Ramos (cell line): ENCODE measurements at regions not wholly inside any gene's neighbourhood (a gene's known extent, or its start where the extent isn't known, plus 50 kb on each side); places are given as distances from the start of the nearest gene placed in this dataset.
"Not testable (repeated sequence)": the region's sequence is repeated elsewhere in the genome, so short reads cannot be mapped to it uniquely, and the experiment has no call there.

Experiments used
- in situ Hi-C: fragments of 300-500 bp; cut with MboI; formaldehyde crosslinking; loops from one replicate; pipeline ENCODE4 v1.14.3; 2022; ENCODE audit warnings: low sequenced_read_pairs; ENCODE audit not compliant: unreplicated experiment

DNA sequence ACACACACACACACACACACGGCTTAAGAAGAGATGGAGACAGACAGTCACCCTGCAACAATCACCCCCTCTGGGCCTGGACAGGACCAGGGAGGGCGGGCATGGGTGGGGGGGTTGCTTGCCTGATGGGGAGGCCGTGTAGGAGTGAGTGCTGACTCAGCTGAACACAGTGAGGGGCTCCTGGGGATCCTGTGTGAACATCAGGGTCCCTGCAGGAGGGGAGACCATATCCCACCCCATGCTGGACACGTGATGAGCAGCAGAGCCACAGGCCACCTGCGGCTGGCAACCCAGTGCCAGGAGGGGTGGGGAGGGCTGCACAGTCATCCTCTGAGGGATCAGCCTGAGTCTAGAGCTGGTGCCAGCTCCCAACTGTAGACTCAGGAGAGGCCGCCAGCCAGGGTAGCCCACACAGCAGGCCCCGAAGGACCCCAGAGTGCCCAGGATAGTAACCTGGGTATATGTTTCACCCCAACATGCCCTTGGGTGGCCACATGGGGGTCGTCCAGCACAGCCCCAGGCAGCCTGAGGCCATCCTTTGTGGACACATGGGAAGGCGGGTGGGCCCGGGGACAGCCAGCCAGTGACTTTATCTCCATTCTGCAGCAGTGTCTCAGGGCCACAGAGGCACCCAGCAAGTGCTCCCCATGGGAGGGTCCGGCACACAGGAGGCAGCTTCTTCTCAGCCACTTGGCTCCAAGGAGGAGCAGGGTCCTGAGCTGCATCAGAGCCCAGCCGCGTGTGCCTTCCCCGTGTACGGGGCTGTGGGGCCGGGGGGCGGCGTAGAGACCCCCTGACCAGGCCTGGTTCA is 73.7 kb upstream of the SFSWAP start:
- in situ Hi-C loops = no loop called here

GRCh38 chr12:131637986-131638385 is 72.9 kb upstream of the SFSWAP start:
- in situ Hi-C loops = no loop called here

GRCh38 chr12:131639270-131639940 is 71.5 kb upstream of the SFSWAP start:
- in situ Hi-C loops = no loop called here

DNA sequence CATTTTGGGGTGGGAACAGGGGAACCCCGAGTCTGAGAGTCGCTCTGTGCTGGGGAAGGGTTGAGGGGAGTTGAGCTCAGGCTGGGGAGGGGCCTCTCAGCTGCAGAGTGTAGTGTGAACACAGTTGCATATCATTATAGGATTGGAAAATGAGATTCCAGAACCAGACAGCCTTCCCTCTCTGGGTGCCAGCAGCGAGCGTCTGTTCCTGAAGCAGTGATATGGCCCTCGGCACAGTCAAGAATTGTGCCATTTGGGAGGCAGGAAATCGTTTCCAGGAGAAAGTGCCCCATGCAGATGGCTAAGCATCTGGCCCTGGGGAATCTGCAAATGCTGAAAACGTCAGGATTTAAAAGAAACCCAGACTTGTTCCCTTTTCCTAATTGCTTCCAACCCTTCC is 70.4 kb upstream of the SFSWAP start:
- in situ Hi-C loops = no loop called here

DNA sequence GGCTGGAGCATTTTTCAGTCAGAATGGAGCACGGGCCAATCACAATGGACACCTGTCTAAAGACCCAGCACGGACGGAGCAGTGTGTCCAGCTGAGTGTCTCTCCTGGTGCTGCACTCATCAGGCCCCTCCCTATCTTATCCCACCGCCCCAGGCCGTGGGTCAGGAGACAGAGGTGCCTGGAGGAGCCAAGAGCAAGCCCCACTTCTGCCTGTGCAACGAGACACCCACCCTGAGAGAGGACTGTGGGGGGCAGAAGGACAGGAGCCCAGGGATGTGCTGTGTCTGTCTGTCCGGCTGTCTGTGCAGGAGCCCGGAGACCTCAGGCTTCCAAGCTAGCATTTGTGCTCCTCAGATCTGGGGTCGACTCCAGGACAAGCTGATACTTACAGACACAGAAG is 69.6 kb upstream of the SFSWAP start:
- in situ Hi-C loops = no loop called here

DNA sequence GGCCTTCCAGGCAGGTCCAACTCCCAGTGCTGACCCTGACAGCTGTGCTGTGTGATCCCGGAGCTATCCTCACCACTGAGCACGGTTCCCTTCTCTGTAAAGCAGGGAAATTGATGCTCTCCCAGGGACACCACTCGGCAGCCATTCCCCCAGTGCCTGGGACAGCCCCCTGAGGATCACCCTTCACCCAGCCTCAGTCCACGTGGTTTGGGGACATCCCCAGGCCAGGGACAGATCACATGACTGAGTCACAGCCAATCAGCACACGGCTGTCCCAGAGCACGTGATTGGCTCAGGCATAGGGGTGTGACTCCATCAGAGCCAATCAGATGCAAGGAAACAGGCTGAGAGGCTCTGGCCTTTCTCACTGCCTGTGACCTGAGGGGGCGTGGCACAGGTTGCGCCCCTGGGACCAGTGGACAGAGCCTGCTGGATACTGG is 68.8 kb upstream of the SFSWAP start:
- in situ Hi-C loops = no loop called here

DNA sequence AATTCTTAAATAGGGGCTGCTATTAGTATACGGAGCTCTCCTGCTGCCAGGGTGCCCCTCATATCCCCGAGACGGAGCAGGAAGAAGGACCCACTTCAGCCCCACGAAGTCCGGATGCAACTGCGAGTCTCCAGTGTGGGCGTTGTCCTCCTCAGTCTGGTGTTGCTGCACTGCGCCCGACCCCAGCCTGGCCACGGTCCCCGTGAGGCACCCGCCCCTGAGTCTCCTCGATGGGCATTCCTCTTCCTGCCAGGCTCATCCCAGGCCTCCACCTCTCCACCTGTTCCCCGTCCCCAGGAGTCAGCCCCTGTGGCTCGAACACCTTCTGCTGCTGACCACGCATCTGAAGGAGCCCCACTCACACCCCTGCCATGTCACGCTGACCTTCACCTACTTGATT is 68.1 kb upstream of the SFSWAP start:
- in situ Hi-C loops = no loop called here

DNA sequence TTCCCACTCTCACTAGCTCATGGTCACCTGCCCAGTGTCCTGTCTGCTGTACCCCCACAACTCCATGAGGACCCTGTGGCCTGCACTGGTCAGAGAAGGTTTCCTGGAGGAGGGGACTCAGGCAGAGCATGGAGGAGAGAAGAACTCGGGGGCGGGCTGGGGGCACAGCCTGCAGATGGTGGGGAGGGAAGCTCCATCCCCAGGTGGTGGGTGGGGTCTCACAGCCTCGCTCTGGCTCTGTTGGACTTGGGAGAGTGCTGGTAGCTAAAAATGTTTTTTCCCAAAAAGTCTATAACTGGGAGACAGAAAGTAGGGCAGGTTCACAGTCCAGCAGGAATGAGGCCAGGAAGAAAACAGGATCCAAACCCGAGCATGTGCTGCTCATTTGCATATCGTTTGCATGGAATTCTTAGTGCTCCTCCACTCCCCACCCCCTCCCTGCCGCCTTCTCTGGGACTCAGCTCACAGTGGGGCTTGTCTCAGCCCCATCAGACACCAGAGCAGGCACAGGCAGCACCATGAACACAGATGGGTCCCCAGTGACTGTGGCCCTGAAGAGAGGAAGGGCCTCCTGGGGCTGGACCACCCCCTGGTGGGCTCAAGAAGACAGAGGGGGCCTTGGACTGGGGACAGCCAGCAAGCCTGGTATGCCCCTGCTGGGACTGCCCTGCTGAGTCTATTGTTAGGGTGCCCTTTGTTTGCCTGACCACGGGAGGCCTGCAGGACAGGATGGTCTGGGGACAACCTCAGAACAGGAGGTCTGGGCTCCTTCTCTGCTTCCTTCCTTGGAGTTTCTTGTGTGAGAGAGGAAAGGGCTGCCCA is 67.0 kb upstream of the SFSWAP start:
- in situ Hi-C loops = no loop called here

- in situ Hi-C loops = no loop called here
These were observed 66.4 kb upstream of the SFSWAP start for GRCh38 chr12:131644481-131644880.

- in situ Hi-C loops = not testable (repeated sequence)
These were observed 66.0 kb upstream of the SFSWAP start for GRCh38 chr12:131644917-131645316.

DNA sequence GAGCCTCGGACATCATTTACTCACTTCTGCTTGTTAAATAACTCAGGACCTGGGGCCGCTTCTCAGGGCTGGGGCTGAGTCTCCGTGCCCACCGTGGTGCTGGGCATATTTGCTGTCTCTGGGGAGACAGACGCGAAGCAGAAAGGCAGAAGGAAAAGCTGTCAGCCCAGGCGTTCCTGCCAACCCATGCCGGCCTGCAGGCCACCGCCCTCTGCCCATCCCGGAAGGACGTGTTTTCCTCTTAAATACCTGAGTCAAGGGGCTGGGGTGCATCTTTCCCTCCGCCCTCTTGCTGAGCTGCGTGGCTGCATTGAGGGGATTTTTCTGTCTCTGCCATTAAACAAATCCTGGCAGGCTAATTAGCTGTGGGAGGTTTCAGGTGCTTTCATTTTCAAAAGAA is 65.3 kb upstream of the SFSWAP start:
- in situ Hi-C loops = not testable (repeated sequence)

- in situ Hi-C loops = not testable (repeated sequence)
These were observed 64.4 kb upstream of the SFSWAP start for GRCh38 chr12:131646444-131646843.

- in situ Hi-C loops = no loop called here
These were observed 63.2 kb upstream of the SFSWAP start for GRCh38 chr12:131647667-131648066.

DNA sequence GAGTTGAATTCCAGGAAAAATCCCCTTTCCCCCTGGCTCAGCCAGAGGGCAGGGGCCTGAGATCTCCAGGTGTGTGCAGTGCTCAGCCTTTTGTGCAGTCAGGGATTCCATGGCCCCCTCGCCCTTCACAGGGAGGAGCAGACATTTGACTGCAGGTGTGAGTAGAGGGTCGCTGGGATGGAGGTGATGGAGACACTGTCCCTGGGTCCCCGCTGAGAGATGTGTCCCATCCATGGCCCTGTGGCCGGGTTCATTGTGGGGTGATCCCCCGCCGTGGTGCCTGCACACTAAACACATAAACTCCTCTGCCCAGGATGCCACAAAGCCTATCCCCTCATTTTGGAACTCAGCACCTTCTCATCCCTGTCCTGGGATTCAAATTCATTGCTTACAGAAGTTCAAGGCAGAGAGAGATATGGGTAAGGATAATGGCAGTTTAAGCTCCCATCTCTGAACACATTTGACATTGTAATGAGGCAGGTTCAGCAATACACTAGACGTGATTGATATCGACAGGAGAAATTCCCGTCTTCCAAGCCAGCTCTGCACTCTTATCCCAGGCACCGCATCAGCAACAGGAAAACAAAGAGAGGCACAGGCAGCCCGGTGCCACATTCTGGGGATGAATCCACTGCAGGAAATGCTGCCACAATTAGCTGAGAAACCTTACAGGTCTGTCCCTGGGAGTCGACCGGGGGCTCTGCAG is 55.3 kb upstream of the SFSWAP start:
- in situ Hi-C loops = not testable (repeated sequence)

- in situ Hi-C loops = not testable (repeated sequence)
These were observed 54.1 kb upstream of the SFSWAP start for GRCh38 chr12:131656796-131657195.

DNA sequence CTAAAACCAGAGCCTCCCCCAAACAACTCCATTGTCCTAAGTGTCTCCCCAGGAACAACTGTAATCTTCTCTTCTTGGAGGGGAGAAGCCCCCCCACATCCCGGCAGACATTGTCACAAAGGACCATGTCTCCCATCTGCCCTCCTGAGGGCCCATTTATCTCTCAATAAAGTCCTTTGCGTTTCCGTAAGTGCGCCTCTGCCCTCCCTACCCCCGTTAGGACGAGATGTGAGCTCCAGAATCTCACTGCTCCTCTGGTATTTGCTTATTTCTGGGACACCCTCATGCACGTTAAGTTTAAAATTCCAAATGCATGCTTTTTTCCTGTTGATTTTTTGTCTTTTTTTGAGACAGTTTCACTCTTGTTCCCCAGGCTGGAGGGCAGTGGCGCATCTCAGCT is 52.3 kb upstream of the SFSWAP start:
- in situ Hi-C loops = not testable (repeated sequence)

GRCh38 chr12:131659484-131659883 is 51.4 kb upstream of the SFSWAP start:
- in situ Hi-C loops = not testable (repeated sequence)

- in situ Hi-C loops = not testable (repeated sequence)
These were observed 50.9 kb upstream of the SFSWAP start for GRCh38 chr12:131659976-131660375.

DNA sequence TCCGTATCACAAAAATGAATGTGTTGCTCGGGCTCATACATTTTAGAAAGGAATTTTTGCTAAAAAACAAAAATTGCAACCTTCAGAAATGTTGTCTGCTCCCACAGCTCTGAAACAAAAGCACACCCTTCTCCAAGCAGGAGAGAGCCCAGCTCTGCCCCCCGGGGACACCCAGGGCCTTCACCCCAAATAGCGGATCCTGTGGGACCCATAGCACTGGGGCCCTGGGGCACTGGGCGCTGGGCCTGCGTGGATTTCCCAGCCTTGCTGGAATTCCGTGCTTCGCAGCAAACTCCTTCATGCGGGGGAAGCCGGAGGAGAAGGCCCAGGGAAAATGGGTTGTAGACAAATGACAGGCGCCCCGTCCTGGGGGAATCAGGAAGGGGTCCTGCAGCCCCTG is 50.5 kb upstream of the SFSWAP start:
- in situ Hi-C loops = not testable (repeated sequence)
